GM21528 (cell line): ENCODE measurements at regions not wholly inside any gene's neighbourhood (a gene's known extent, or its start where the extent isn't known, plus 50 kb on each side); places are given as distances from the start of the nearest gene placed in this dataset.
"Not testable (repeated sequence)": the region's sequence is repeated elsewhere in the genome, so short reads cannot be mapped to it uniquely, and the experiment has no call there.

ENCODE experiments used
- ATAC-seq: cut with Tn5 transposase; IDR thresholded peaks from one replicate; pipeline ENCODE4 v1.9.1; 2021; ENCODE audit warnings: mild to moderate bottlenecking, moderate library complexity; ENCODE audit not compliant: unreplicated experiment, low FRiP score

DNA sequence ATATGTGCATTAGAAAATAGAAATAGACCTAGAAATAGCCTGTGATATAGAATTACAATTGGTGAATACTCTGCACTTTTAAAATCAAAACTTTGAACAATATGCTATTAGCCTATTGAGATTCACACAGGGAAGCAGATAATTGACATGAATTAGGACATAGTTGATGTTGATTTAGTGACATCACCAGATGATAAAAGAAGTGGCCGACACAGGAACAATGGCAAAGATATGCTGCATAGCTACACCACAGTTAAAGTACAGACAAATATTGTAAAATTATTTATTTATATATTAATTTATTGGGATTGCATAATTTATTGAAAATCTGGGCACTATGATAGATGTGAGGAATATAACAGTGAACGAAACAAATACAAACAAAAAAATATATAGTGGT is 261.5 kb upstream of the CCNH start:
- no peak for ATAC-seq

- no peak for ATAC-seq
These were observed 258.4 kb upstream of the CCNH start for GRCh38 chr5:87671146-87671545.

GRCh38 chr5:87665166-87665565 is 252.4 kb upstream of the CCNH start:
- no peak for ATAC-seq

DNA sequence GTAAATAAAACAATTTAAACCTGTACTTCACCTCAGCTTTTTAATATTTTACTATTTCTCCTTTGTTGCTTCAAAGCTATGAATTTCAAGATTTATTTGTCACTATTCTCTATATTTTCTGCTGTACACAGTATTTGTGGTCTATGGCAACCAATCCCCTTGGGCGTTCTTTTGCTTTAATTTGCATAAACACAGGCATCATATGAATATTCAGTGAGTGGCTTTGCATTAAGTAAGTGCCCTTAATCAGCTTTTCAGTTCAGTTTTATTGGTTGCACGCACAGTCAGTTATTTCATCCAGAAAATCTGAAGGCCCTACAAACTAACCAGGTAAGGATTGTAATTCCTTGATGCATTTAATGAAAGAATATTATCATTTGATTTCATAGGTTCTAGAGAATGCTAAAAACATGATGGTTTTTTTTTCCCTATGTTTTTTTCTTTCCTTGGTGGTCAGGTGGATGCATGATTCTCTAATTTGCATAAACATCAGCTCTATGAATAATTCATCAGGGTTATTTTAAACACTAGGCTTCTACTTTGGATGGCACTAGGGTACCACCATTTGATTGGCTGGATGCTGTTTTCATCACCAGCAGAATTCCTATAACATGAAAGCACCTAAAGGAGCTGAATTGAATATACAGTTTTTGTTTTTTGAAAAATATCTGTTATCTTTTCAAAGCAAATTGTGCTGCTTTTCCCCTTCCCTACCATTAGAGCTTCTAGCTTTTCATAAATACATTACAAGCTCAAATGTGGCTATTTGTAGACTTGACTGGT is 249.2 kb upstream of the CCNH start:
- ATAC-seq = no peak

GRCh38 chr5:87653242-87653641 is 240.5 kb upstream of the CCNH start:
- no peak for ATAC-seq

GRCh38 chr5:87650284-87650683 is 237.6 kb upstream of the CCNH start:
- ATAC-seq = no peak

- ATAC-seq = no peak
These were observed 236.7 kb upstream of the CCNH start for GRCh38 chr5:87649455-87649854.

DNA sequence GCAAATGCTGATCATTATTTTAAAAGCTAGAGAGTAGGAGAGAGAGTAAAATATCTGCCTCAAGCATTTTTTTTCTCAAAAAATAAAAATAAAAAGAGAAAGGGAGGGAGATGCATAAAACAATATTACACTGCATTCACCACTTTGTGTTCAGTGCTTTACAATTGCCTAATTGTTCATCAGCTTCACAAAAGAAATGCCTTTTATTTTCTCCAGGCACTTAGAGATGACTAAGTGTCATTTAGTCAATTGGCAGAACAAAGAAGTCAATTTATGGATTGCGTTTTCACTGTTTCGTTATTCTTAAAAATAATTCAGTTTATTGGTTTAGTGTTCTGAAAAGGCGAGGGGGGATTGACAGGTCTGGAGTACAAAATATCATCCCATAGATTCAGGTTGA is 232.5 kb upstream of the CCNH start:
- ATAC-seq = no peak

DNA sequence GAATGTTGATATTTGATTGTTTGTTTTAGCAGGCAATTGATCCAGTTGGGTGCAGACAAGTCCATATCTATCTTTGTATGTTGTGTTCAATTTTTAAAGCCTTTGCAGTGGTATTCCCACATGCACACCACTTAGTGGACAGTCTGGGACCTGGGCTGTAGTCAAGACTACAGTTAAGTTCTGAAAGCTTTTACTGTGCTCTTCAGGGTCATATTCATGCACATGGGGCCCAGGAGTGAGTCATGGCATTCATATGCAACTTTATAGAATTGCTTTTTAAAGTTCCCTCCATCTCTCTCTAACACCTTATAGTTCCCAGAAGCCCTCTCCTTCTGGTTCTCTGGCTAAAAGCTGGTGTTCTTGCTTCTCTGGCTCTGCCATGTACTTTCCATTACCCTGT is 228.2 kb upstream of the CCNH start:
- no peak for ATAC-seq

DNA sequence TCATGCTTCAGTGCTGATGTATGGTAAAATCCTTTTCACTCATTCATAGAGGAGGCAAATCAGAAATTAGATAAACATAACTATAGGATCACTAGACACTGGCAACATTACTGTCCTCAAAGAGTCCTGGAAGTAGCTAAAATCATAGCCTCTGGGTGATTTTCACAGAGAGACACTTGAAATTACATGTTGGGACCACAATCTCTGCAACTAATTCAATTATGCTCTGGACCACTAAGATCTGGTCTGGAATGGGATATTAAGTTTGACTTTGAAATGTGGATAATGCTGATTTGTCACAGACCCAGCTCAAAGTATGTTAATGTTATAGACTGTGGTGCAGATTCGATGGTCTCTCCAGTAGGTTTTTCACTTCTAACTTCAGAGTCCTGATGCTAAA is 214.6 kb upstream of the CCNH start:
- no peak for ATAC-seq

DNA sequence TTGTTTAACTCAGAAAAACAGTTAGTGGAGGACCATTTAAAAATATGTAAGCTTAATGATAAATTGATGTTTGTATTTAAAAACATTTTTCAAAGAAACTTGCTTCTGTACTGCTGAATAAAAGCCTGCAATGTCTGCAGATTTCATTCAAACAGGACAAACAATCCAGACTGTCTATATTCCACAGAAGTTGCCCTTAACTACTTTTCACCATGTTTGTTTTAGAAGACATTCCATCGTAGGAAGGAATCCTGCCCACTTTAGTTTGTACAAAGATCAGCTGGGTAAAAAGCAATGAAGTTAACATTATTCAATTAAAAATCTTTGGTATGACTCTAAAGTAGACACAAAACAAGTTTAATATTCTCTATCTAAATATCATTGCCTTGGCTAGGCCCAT is 195.7 kb upstream of the CCNH start:
- ATAC-seq = no peak

- no peak for ATAC-seq
These were observed 192.9 kb upstream of the CCNH start for GRCh38 chr5:87605663-87606062.

GRCh38 chr5:87599778-87600177 is 187.0 kb upstream of the CCNH start:
- no peak for ATAC-seq

GRCh38 chr5:87598460-87598859 is 185.7 kb upstream of the CCNH start:
- no peak for ATAC-seq

DNA sequence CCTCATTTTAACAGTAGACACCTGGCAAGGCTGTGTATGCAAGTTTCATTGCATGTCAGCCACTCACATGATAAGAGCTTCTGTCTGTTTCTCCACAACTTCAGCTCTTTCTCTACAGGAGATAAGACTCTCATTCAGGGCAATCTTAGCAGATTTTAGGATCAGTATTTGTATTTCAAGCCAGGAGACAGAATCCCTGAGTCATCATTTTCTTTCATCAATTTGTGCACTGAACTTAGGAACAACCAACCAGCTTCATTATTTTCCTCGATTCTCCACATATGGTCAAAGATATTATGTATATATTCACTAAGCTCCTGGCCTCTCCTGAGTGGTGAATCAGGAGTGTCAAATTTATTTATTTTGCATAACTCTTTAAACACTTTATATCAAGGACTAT is 181.8 kb upstream of the CCNH start:
- no peak for ATAC-seq

DNA sequence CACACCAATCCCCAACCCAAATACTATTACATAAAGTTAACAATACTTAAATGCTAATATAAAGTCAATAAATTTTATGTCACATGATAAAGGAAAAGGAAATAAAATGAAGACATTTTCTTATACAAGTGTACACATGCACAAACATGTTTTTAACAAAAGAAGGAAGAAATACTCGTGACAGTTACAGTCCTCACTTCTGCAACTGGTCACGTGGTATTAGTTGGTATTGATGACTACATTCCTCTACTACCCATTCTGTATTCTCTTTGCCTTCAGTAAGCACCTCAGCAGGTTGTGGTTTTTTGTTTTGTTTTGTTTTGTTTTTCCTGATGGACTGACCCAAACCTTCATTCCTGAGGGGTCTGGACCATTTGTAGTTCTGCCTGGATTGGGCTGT is 176.9 kb upstream of the CCNH start:
- no peak for ATAC-seq

DNA sequence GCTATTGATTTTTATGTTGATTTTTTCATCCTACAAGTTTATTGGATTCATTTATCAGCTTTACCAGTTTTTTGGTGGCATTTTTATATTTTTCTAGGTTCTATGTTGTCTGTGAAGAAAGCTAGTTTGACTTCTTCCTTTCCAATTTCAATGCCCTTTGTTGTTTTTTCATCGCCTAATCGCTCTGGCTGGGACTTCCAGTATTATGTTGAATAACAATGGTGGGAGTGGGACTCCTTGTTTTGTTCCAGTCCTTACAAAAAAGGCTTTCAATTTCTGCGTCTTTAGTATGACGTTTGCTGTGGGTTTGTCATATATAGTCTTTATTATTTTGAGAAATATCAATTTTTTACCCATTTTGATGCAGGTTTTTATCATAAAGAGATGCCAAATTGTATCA is 175.6 kb upstream of the CCNH start:
- ATAC-seq = no peak

- not testable (repeated sequence) for ATAC-seq
These were observed 171.0 kb upstream of the CCNH start for GRCh38 chr5:87583704-87584103.

DNA sequence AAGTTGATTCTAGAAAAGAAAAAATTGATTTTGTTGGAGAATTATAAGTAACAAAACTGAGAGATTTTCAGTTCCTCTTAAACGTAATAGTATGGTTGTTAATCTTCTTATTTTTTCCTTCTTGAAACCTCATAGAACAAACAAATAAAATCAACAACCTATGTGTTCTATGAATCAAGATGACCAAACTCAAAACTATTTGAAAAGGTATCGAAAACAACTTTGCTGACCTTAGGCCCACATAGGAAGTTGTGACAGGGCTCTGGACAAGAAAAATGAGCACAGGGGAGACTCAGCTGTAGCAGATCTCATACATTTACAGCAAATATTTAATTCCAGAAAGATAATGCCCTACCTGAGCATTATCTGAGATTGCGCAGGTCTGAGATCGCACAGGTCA is 169.4 kb upstream of the CCNH start:
- no peak for ATAC-seq

- no peak for ATAC-seq
These were observed 168.9 kb upstream of the CCNH start for GRCh38 chr5:87581661-87582060.

DNA sequence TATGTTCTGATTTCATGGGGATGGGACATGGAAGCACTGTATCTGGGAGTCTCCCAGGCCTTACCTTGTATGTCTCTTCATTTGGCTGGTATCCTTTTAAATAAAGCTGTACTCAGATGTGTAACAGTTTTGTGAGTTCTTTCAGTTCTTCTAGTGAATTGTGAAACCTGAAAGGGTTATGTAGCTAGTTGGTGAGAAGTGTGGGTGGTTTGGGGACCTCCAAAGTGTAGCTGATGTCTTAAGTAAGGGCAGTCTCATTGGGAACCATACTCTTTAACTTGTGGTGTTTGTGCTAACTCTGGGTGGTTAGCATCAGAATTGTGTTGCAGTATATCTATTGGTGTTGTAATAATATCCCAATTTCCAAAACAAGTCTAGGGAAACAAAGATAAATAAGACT is 166.9 kb upstream of the CCNH start:
- no peak for ATAC-seq

- no peak for ATAC-seq
These were observed 164.1 kb upstream of the CCNH start for GRCh38 chr5:87576867-87577266.

- not testable (repeated sequence) for ATAC-seq
These were observed 163.6 kb upstream of the CCNH start for GRCh38 chr5:87576306-87576705.
